HG03520 (cell line): ENCODE measurements at regions not wholly inside any gene's neighbourhood (a gene's known extent, or its start where the extent isn't known, plus 50 kb on each side); places are given as distances from the start of the nearest gene placed in this dataset.

Experiments used
- ATAC-seq: cut with Tn5 transposase; IDR thresholded peaks from one replicate; pipeline ENCODE4 v1.9.1; 2021; ENCODE audit warnings: mild to moderate bottlenecking, moderate library complexity; ENCODE audit not compliant: unreplicated experiment

DNA sequence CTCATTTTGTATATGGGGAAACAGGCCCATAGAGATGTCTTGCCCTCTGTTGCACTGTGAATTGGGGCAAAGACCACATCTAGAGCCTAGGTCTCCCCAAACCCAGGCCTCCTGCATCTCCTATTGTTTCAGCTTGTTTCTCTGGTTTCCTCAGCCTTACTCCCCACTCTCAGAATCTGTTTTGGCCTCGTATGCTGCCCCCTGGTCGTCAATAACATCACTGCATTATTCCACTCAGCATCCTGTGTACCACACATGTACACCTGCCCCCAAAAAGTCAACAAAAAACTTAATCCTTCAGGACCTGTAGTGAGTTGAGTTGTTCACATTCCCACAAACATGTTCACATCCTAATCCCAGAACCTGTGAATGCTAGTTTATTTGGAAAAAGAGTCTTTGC, 184.8 kb downstream of the BRINP2 start:
- peak; percentile 58 for ATAC-seq

DNA sequence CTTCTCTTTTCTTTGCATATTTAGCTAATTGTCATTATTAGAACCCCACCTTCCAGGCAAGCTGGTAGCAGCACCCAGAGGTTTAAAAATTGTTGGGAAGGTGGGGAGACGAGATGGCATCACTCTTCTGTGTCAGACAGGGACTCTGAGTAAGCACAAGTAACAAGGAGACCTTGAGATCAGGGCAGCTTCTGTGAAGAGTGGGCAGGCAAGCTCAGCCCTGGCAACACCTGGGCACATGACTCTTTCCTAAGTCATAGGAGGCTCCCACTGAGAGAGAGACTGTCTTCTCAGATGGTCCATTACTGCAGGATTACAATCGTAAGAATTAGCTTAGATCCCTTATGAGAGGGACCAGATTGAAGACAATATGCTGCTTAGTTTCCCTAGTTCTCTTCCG, 183.5 kb downstream of the BRINP2 start:
- no peak for ATAC-seq

DNA sequence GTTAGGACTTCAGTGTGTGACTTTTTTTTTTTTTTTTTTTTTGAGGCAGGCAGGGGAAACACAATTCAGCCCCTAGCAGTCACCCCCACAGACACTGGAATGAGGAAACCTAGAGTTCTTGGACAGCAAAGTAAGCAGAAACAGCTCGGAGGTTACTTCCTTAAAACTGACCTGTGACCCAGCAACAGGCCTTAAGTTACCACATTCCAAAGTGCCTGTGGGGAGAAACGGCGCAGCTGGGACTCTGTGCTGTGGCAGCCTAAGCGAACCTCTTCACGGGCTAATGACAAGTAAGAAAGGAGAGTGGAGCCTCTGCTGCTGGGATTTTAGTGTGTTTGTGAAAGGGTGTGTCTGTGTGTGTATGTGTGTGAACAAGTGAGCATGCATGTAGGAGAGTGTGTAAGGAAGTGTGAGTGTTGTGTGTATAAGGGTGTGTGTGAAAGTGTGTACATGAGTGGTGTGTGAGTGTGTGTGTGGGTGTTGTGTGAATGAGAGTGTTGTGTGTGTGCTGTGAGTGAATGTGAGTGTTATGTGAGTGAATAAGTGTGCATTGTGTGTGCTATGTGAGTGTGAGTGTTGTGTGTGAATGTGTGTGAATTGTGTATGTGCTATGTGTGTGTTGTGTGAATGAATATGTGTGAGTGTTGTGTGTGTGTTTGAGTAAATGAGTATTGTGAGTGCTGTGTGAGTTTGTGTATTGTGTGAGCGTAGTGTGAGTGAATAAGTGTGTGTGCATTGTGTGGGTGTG, 180.8 kb downstream of the BRINP2 start:
- ATAC-seq: no peak

DNA sequence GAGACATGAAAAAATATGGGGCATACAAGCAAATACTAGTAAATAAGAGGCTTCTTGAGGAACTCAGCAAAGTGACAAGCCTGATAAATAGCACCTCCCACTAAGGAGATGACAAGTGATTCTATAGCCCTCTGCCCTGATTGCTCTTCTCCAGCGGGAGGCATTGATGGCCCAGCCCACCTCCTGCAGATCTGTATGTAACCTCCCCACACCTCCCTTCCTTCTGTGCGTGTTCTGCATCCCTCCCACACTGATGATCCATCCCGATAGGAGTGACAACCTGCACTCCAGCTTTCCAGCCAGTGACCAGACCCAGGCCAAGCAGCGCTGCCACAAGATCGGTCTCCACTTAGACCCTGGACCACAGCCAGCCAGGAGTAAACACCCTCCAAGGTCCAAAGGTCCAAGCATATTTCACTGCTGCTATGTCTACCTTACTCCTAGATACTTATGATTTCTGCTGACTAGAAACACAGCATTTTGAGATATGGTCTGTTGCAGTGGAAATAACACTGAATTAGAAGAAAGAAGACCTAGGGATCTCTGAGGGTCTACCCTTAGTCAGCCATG, 176.1 kb downstream of the BRINP2 start:
- ATAC-seq: no peak

DNA sequence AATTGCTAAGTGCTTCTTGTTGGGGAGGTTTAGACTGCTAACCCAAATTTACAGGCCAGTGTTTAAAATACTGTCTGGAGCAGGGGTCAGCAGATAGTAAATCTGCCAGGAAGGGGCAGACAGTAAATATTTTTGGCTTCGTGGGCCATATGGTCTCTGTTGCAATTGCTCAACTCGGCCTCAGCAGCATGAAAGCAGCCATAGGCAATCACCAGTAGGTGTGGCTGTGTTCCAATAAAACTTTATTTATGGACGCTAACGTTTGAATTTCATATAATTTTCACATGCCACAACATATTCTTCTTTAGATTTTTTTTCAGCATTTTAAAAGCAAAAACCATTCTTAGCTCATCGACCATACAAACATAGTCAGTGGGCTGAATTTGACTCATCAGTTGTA, 172.7 kb downstream of the BRINP2 start:
- ATAC-seq: no peak

DNA sequence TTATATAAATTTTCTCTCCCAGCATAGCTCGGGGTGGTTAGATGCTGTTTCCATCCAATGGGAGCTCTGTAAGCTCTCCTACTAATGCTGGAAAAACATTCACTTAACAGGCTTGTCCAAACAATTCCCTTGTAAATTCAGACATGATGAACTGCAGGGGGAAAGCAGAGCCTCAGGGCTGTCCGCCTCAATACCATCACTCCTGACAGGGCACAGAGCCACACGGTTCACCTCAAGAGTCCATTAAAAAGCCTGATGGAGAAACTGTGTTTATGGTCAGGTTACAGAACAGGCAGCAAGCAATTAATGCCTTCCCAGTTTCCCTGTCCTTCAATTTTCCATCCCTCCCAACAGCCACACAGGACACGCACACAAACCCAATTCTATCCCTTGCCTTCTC, 171.0 kb downstream of the BRINP2 start:
- ATAC-seq: no peak

DNA sequence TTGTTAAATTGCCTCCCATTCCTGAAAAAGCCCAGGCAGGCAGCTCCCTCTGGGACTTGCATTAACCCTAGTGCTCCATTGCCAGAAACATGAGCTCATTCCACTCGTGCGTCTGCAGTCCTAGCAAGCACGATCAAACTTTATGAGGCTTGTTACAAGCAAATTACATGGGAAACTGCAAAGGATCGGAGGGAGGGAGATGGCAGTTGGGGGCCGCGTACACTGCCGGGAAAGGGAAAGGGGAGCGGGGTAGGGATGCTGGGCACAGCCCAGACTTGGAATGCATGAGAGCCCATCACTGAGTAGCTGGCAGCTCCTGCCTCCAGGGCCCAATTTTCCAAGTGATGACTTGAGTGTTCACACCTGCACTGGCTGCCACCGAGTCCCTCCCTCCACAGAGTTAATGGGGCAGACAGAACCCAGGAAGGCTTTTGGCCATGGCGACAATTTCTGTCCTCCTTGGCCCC, 169.9 kb downstream of the BRINP2 start:
- ATAC-seq: no peak

DNA sequence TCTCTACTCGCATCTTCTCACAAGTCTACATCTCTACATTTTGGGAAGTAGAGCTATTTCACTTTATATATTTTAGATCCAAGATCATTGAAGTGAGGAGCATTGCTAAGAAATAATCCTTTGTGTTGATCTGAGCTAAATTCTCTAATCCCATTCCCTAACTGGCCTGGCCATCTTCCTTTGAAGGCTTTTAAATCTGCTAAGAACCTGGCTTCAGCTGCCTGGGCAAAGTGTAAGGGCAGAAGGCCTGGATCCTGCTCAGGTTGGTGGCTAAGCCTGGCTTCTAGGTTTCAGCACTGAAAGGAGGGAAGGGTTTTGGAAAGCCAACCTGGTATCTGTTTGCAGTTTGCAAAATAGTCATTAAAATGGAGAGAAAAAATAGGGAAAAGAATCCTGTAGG, 167.6 kb downstream of the BRINP2 start:
- no peak for ATAC-seq

DNA sequence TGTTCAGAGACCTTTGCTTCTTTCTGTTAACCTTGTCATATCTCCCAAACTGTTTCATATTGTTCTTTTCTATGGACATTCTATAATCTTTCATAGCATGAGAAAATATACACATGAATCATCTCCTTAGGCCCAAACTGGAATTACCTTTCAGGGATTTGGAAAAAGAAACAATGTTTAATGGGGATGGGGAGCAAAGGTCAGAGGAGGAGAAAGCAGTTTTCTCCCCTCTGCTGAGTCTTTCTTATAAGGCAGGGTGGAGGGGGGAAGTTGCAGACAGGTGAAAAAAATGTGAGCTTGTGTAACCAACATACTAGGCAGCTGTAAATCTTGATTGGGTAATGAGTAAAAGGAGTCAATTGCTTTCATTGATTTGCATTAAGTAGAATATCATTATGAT, 164.1 kb downstream of the BRINP2 start:
- no peak for ATAC-seq

DNA sequence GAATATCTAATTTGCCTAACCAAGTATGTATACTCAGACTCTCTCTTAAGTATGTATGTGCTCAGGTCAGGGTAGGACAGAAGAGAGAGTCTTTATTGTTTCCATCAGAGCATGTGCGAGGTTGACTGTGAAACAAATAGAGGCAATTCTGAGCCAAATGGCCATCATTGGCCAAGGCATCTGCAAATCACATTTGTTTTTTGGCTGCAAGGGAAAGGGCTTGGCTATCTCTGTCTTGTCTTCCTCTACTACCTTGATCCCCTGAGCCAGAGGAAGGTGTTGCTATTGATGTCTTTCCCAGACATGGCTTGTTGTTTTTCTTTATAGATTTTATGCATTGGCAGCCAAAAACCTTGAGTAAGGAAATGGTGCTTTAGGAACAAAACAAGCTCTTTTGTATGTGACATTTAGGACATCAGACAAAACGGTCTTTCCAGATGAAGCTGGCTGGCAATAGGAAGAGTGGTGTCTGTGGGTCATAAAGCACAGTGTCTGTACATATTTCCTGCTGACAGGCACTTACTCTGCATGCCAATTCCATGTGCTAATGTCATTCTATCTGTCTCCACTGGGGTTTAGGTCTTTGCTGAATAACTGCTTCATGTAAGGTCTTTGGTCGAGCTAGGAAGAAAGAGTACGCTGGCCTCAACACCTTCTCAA, 163.3 kb downstream of the BRINP2 start:
- no peak for ATAC-seq
